Vagina (tissue), 2 donors: ENCODE measurements at regions not wholly inside any gene's neighbourhood (a gene's known extent, or its start where the extent isn't known, plus 50 kb on each side); places are given as distances from the start of the nearest gene placed in this dataset.

Experiments used
- POLR2A ChIP-seq, 2 donors: fragments of 450-650 bp; IDR thresholded peaks; one replicate each; pipeline ENCODE4 v1.6.1; 2017; ENCODE audit warnings: antibody characterized with exemption in 2 of 2, mild to moderate bottlenecking in 2 of 2, moderate library complexity in 2 of 2
- POLR2AphosphoS5 ChIP-seq, 2 donors: sonication (generic); formaldehyde crosslinking; IDR thresholded peaks; one replicate each; pipeline ENCODE4 v1.9.0; 2017; ENCODE audit warnings: antibody characterized with exemption in 2 of 2, mild to moderate bottlenecking in 2 of 2, low read depth in 1 of 2; ENCODE audit not compliant: insufficient read depth in 1 of 2
- TF ChIP-seq, protein P1 (sequence below), 3 experiments: fragments of 450-650 bp in 2 of 3; fragments of 200-600 bp in 1 of 3; sonication (generic) in 1 of 3; IDR thresholded peaks; one replicate each; pipeline ENCODE4 v1.5.1; 2017 to 2019; ENCODE audit warnings: antibody characterized with exemption in 3 of 3, mild to moderate bottlenecking in 2 of 3, moderate library complexity in 2 of 3

DNA sequence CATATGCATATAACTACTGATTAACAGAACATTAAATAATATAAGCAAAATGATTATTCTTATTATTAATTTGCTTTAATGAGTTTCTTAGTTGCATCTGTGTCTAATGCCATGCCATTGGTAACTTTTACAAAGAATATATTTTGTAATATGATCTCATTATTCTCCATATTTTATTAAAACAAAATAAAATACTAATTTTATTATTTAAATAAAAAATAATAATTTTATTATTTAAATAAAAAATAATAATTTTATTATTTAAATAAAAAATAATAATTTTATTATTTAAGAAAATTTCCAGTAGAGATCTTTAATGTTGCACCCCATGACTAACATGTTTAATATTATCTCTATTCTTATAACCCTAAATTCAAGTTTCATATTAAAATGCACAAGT is 771.1 kb downstream of the NR2F2 start:
- no peak for TF ChIP-seq POLR2A (IDR thresholded peaks at IDR 0.05)
- TF ChIP-seq, protein P1, sequence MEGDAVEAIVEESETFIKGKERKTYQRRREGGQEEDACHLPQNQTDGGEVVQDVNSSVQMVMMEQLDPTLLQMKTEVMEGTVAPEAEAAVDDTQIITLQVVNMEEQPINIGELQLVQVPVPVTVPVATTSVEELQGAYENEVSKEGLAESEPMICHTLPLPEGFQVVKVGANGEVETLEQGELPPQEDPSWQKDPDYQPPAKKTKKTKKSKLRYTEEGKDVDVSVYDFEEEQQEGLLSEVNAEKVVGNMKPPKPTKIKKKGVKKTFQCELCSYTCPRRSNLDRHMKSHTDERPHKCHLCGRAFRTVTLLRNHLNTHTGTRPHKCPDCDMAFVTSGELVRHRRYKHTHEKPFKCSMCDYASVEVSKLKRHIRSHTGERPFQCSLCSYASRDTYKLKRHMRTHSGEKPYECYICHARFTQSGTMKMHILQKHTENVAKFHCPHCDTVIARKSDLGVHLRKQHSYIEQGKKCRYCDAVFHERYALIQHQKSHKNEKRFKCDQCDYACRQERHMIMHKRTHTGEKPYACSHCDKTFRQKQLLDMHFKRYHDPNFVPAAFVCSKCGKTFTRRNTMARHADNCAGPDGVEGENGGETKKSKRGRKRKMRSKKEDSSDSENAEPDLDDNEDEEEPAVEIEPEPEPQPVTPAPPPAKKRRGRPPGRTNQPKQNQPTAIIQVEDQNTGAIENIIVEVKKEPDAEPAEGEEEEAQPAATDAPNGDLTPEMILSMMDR (IDR thresholded peaks at IDR 0.05), result no peak
- no peak for TF ChIP-seq POLR2AphosphoS5 (IDR thresholded peaks at IDR 0.05; ENCODE audit: insufficient read depth in 1 of 2, low read depth in 1 of 2)
